ENCODE measurements at regions not wholly inside any gene's neighbourhood (a gene's known extent, or its start where the extent isn't known, plus 50 kb on each side); places are given as distances from the start of the nearest gene placed in this dataset.

DNA sequence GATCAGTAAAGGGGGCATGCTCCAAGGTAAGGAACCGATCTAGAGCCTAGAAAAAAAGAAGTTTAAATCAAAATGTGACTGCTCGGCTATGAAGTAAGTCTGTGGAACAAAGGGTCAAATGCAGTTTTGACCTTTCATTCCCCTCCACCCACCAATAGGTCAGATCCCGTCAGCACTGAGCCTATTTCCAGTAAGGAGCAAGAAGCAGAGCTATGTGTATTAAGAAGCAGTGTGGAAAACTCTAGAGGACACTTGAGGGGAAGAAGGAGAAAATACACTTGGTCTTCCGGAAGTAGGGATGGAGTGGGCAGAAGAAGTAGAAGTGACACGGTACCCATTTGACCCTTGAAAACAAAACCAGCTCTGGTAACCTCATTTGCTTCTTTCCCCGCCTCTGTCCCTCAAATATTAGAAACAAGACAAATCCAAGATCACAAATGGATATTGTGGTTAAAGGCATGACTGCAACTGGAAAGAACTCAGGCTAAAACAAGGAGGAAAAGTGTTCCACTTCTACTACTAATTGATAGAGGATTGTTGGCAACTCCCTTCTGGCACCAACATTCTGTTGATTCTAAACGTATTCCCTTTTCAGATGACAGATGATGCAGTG lies 888.3 kb upstream of the NR2F2 start:
- TF ChIP-seq, protein P1, sequence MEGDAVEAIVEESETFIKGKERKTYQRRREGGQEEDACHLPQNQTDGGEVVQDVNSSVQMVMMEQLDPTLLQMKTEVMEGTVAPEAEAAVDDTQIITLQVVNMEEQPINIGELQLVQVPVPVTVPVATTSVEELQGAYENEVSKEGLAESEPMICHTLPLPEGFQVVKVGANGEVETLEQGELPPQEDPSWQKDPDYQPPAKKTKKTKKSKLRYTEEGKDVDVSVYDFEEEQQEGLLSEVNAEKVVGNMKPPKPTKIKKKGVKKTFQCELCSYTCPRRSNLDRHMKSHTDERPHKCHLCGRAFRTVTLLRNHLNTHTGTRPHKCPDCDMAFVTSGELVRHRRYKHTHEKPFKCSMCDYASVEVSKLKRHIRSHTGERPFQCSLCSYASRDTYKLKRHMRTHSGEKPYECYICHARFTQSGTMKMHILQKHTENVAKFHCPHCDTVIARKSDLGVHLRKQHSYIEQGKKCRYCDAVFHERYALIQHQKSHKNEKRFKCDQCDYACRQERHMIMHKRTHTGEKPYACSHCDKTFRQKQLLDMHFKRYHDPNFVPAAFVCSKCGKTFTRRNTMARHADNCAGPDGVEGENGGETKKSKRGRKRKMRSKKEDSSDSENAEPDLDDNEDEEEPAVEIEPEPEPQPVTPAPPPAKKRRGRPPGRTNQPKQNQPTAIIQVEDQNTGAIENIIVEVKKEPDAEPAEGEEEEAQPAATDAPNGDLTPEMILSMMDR (IDR thresholded peaks at IDR 0.05) = no peak
- TF ChIP-seq POLR2A (IDR thresholded peaks at IDR 0.05) = no peak
